Keratinocyte (primary cell): ENCODE measurements at regions not wholly inside any gene's neighbourhood (a gene's known extent, or its start where the extent isn't known, plus 50 kb on each side); places are given as distances from the start of the nearest gene placed in this dataset.

ENCODE experiments used
- DNase-seq: peaks from one replicate; pipeline ENCODE4 v3.0.0-alpha.2; 2011; ENCODE audit warnings: low read depth, missing footprints, low spot score
- FAIRE-seq: peaks from 2 replicates; lab custom pipeline; 2011; peaks lifted over from hg19 to GRCh38; lab: Jason Lieb, UNC
- H2AFZ ChIP-seq: 2 replicates; pipeline ENCODE4 v1.6.0; 2012; ENCODE audit warnings: low read length, control low read depth, inconsistent platforms; ENCODE audit not compliant: control insufficient read depth
- H3K27ac ChIP-seq: 2 replicates; pipeline ENCODE4 v1.5.1; 2011; ENCODE audit warnings: low read length; ENCODE audit not compliant: control insufficient read depth, insufficient read depth
- H3K27me3 ChIP-seq: 3 replicates; pipeline ENCODE4 v1.6.0; 2011; ENCODE audit warnings: low read length; ENCODE audit not compliant: control insufficient read depth, insufficient read depth; ENCODE audit errors: extremely low read depth
- H3K36me3 ChIP-seq, 2 experiments: 2 replicates in 1 of 2; 3 replicates in 1 of 2; pipeline ENCODE4 v1.5.1; 2011; ENCODE audit warnings: low read length in 2 of 2, mild to moderate bottlenecking in 1 of 2; ENCODE audit not compliant: control insufficient read depth in 2 of 2, insufficient read depth in 2 of 2; ENCODE audit errors: extremely low read depth in 1 of 2
- H3K4me1 ChIP-seq: 3 replicates; pipeline ENCODE4 v1.5.1; 2011; ENCODE audit warnings: low read length; ENCODE audit not compliant: control insufficient read depth, insufficient read depth; ENCODE audit errors: extremely low read depth
- H3K4me2 ChIP-seq: 3 replicates; pipeline ENCODE4 v1.6.0; 2011; ENCODE audit warnings: low read depth, low read length; ENCODE audit not compliant: control insufficient read depth, insufficient read depth; ENCODE audit errors: extremely low read depth
- H3K4me3 ChIP-seq, 3 experiments: fragments of 200-600 bp in 1 of 3; sonication (generic) in 1 of 3; 2 replicates in 2 of 3; 3 replicates in 1 of 3; pipeline ENCODE4 v1.5.1; 2011 to 2016; ENCODE audit warnings: low read length in 3 of 3, mild to moderate bottlenecking in 3 of 3, control low read depth in 2 of 3, inconsistent platforms in 1 of 3, low read depth in 1 of 3, mixed read lengths in 1 of 3, mixed run types in 1 of 3, moderate library complexity in 1 of 3; ENCODE audit not compliant: control insufficient read depth in 2 of 3, insufficient read depth in 2 of 3; ENCODE audit errors: extremely low read depth in 1 of 3
- H3K79me2 ChIP-seq: 2 replicates; pipeline ENCODE4 v1.6.0; 2012; ENCODE audit warnings: low read length; ENCODE audit not compliant: control insufficient read depth, insufficient read depth
- H3K9ac ChIP-seq: 3 replicates; pipeline ENCODE4 v1.6.0; 2011; ENCODE audit warnings: low read length; ENCODE audit not compliant: control insufficient read depth, insufficient read depth; ENCODE audit errors: extremely low read depth
- H3K9me1 ChIP-seq: 3 replicates; pipeline ENCODE4 v1.6.0; 2011; ENCODE audit warnings: low read length; ENCODE audit not compliant: control insufficient read depth, insufficient read depth; ENCODE audit errors: extremely low read depth
- H3K9me3 ChIP-seq: 2 replicates; pipeline ENCODE4 v1.5.1; 2012; ENCODE audit warnings: low read depth, low read length; ENCODE audit not compliant: control insufficient read depth
- H4K20me1 ChIP-seq: 3 replicates; pipeline ENCODE4 v1.6.0; 2011; ENCODE audit warnings: low read length; ENCODE audit not compliant: control insufficient read depth, insufficient read depth; ENCODE audit errors: extremely low read depth
- EZH2 ChIP-seq: IDR thresholded peaks from one replicate; pipeline ENCODE4 v1.6.1; 2012; ENCODE audit warnings: inconsistent platforms, mild to moderate bottlenecking, low read length, moderate library complexity
- dilution Hi-C: fragments of 300-500 bp; cut with MboI; formaldehyde crosslinking; loops from one replicate; pipeline ENCODE4 v1.7.0; 2020; ENCODE audit warnings: low sequenced_read_pairs; ENCODE audit not compliant: extremely low pct_ligation_motif_present
- TF ChIP-seq, protein P1 (sequence below), 3 experiments: IDR thresholded peaks in 1 of 3; conservative IDR thresholded peaks in 1 of 3; optimal IDR thresholded peaks in 1 of 3; 2 replicates in 2 of 3; 3 replicates in 1 of 3; pipeline versions ENCODE3 to v1.5.1; 2011; ENCODE audit warnings: low read length in 3 of 3, mild to moderate bottlenecking in 3 of 3, moderate library complexity in 2 of 3, control low read depth in 1 of 3, inconsistent platforms in 1 of 3; ENCODE audit not compliant: insufficient read depth in 2 of 3; ENCODE audit errors: extremely low read depth in 1 of 3

DNA sequence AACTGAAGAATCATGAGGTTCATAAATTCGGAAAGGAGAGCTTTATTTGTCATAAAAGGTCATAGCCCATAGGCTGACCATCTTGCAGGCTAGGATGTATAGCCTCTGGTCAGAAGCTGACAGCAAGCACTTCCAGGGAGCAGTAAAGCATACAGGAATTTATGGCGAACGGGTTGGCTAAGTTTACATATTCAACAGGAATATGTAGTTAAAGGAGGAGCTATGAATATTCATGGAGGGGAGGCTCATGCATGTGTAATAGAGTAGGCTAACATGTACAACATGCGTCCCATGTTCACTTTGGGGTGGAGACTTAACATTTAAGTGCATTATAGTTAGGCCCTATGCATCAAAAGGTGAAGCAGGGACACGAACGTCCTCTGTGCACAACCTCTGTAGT, 1425.7 kb upstream of the TENM3 start:
- no peak overlapping the region for H3K9ac ChIP-seq
- no peak overlapping the region for H3K4me3 ChIP-seq
- H3K9me3 ChIP-seq = no peaks in the 10 kb centered on the region
- H3K4me1 ChIP-seq = no peaks in the 10 kb centered on the region
- FAIRE-seq = no peak
- H3K27ac ChIP-seq = no peak overlapping the region
- no peak for TF ChIP-seq EZH2
- TF ChIP-seq, protein P1, sequence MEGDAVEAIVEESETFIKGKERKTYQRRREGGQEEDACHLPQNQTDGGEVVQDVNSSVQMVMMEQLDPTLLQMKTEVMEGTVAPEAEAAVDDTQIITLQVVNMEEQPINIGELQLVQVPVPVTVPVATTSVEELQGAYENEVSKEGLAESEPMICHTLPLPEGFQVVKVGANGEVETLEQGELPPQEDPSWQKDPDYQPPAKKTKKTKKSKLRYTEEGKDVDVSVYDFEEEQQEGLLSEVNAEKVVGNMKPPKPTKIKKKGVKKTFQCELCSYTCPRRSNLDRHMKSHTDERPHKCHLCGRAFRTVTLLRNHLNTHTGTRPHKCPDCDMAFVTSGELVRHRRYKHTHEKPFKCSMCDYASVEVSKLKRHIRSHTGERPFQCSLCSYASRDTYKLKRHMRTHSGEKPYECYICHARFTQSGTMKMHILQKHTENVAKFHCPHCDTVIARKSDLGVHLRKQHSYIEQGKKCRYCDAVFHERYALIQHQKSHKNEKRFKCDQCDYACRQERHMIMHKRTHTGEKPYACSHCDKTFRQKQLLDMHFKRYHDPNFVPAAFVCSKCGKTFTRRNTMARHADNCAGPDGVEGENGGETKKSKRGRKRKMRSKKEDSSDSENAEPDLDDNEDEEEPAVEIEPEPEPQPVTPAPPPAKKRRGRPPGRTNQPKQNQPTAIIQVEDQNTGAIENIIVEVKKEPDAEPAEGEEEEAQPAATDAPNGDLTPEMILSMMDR (optimal IDR thresholded peaks at IDR 0.05 in 1 of 3, IDR thresholded peaks at IDR 0.05 in 1 of 3, conservative IDR thresholded peaks at IDR 0.05 in 1 of 3; ENCODE audit: extremely low read depth in 1 of 3, insufficient read depth in 2 of 3, low read length in 3 of 3) = no peak
- H3K9me1 ChIP-seq = no peaks in the 10 kb centered on the region
- no peaks in the 10 kb centered on the region for H4K20me1 ChIP-seq
- H3K36me3 ChIP-seq = no peaks in the 10 kb centered on the region
- dilution Hi-C loops = no loop called here
- no peak overlapping the region for H2AFZ ChIP-seq
- H3K4me2 ChIP-seq = no peak overlapping the region
- no peaks in the 10 kb centered on the region for H3K79me2 ChIP-seq
- H3K27me3 ChIP-seq = no peaks in the 10 kb centered on the region
- no peak for DNase-seq

DNA sequence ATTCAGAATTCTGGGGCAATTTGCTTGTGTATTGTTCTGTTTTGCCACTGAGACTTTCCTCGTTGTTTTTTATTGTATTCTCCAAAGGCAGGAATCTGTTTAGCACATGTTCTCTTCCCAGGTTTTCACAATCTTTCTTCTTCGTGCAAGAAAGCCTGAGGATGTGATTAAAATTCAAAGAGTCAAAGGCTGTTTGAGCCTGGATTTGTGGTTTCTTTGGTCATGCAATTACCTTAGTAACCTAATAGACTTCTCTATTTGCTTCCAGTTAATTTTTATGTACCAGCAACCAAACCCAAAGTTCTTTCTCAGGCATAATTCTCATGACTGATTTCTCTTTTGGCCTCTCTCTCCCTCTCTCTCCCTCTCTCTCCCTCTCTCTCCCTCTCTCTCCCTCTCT, 1420.1 kb upstream of the TENM3 start:
- Histone ChIP-seq H4K20me1 (no peaks in the 10 kb centered on the region), H3K79me2 (no peaks in the 10 kb centered on the region), H3K27me3 (no peaks in the 10 kb centered on the region), H2AFZ (no peak overlapping the region), H3K27ac (no peak overlapping the region), H3K36me3 (no peaks in the 10 kb centered on the region), H3K4me3 (no peak overlapping the region), H3K4me2 (no peak overlapping the region), H3K9ac (no peak overlapping the region), H3K9me3 (no peaks in the 10 kb centered on the region), H3K9me1 (no peaks in the 10 kb centered on the region), H3K4me1 (peaks cover 9% of the 10 kb centered on the region)
- no peak for FAIRE-seq
- TF ChIP-seq EZH2 = no peak
- TF ChIP-seq, protein P1 (optimal IDR thresholded peaks at IDR 0.05 in 1 of 3, IDR thresholded peaks at IDR 0.05 in 1 of 3, conservative IDR thresholded peaks at IDR 0.05 in 1 of 3; ENCODE audit: extremely low read depth in 1 of 3, insufficient read depth in 2 of 3, low read length in 3 of 3) = no peak
- DNase-seq = no peak
- dilution Hi-C loops = no loop called here
